A673 (cell line): ENCODE measurements at regions not wholly inside any gene's neighbourhood (a gene's known extent, or its start where the extent isn't known, plus 50 kb on each side); places are given as distances from the start of the nearest gene placed in this dataset.

Experiments used
- BruUV-seq: library from RNA; stranded (reverse); fragments of 400-500 nt; replicated peaks from 2 replicates; lab custom pipeline; 2021; lab: Mats Ljungman, UMichigan
- CTCF ChIA-PET: fragments of 300-600 bp; sonication (Branson Sonifier 250); formaldehyde crosslinking; loops from one replicate; lab custom pipeline; 2022; ENCODE audit warnings: antibody characterized with exemption; lab: Charles Lee
- POLR2A ChIA-PET: fragments of 300-600 bp; sonication (Branson Sonifier 250); formaldehyde crosslinking; loops from one replicate; lab custom pipeline; 2022; ENCODE audit warnings: antibody characterized with exemption; ENCODE audit not compliant: low non-redundant PET; lab: Charles Lee
- DNase-seq: peaks from one replicate; pipeline ENCODE4 v3.0.0-alpha.2; 2015; ENCODE audit warnings: low spot score
- H3K27ac ChIP-seq: fragments of 200-600 bp; sonication (generic); 2 replicates; pipeline ENCODE4 v1.5.1; 2016; ENCODE audit warnings: mixed run types, low read depth, mild to moderate bottlenecking, mixed read lengths, antibody characterized with exemption, low read length; ENCODE audit not compliant: poor library complexity, severe bottlenecking
- H3K27me3 ChIP-seq: fragments of 200-600 bp; sonication (generic); replicated peaks from 2 replicates; pipeline ENCODE4 v1.6.1; 2017; ENCODE audit warnings: mixed run types, low read depth, mild to moderate bottlenecking, mixed read lengths, antibody characterized with exemption, low read length; ENCODE audit not compliant: insufficient read depth, poor library complexity
- H3K36me3 ChIP-seq: fragments of 200-600 bp; sonication (generic); 2 replicates; pipeline ENCODE4 v1.6.1; 2016; ENCODE audit warnings: mixed run types, mild to moderate bottlenecking, mixed read lengths, antibody characterized with exemption, low read length; ENCODE audit not compliant: insufficient read depth, poor library complexity, severe bottlenecking
- H3K4me1 ChIP-seq: fragments of 200-600 bp; sonication (generic); 2 replicates; pipeline ENCODE4 v1.6.1; 2017; ENCODE audit warnings: mixed run types, mild to moderate bottlenecking, mixed read lengths, antibody characterized with exemption, low read length; ENCODE audit not compliant: insufficient read depth, poor library complexity, severe bottlenecking
- H3K4me3 ChIP-seq: fragments of 200-600 bp; sonication (generic); 2 replicates; pipeline ENCODE4 v1.5.1; 2016; ENCODE audit warnings: low read depth, mixed run types, mild to moderate bottlenecking, mixed read lengths, low read length; ENCODE audit not compliant: poor library complexity, severe bottlenecking
- H3K9me3 ChIP-seq: fragments of 200-600 bp; sonication (generic); 2 replicates; pipeline ENCODE4 v1.6.1; 2016; ENCODE audit warnings: mixed run types, low read depth, mild to moderate bottlenecking, mixed read lengths, antibody characterized with exemption, low read length; ENCODE audit not compliant: poor library complexity, severe bottlenecking
- CTCF ChIP-seq: fragments of 300-800, 200-600 bp; sonication (generic); conservative IDR thresholded peaks from 2 replicates; pipeline ENCODE4 v1.5.1; 2017; ENCODE audit warnings: low read depth, mild to moderate bottlenecking, antibody characterized with exemption, low read length, moderate library complexity, mixed read lengths
- EZH2 ChIP-seq: fragments of 200-600 bp; sonication (generic); IDR thresholded peaks from 2 replicates; pipeline ENCODE4 v1.6.1; 2017; ENCODE audit warnings: borderline replicate concordance, low read depth, mild to moderate bottlenecking, mixed read lengths, antibody characterized with exemption, low read length; ENCODE audit not compliant: poor library complexity, severe bottlenecking
- intact Hi-C: fragments of 100-400 bp; cut with micrococcal nuclease; formaldehyde crosslinking; loops from one replicate; pipeline ENCODE4 v1.10.0; 2022; ENCODE audit not compliant: unreplicated experiment

GRCh38 chr14:97353102-97353501 is 555.9 kb downstream of the VRK1 start:
- intact Hi-C loops: no loop called here
- no TSS peak for BruUV-seq
- no peak for TF ChIP-seq EZH2
- TF ChIP-seq CTCF: no peak
- ChIA-PET CTCF (no interaction called here), POLR2A (no interaction called here)
- H3K27me3 ChIP-seq: no peaks in the 10 kb centered on the region
- no peak overlapping the region for H3K4me3 ChIP-seq
- no peak for DNase-seq
- no peaks in the 10 kb centered on the region for H3K36me3 ChIP-seq
- H3K4me1 ChIP-seq: no peaks in the 10 kb centered on the region
- H3K27ac ChIP-seq: no peak overlapping the region
- no peaks in the 10 kb centered on the region for H3K9me3 ChIP-seq

- DNase-seq: no peak
- Histone ChIP-seq H3K4me1 (no peaks in the 10 kb centered on the region), H3K4me3 (no peak overlapping the region), H3K27ac (no peak overlapping the region), H3K36me3 (no peaks in the 10 kb centered on the region), H3K27me3 (no peaks in the 10 kb centered on the region), H3K9me3 (no peaks in the 10 kb centered on the region)
- ChIA-PET POLR2A (no interaction called here), CTCF (no interaction called here)
- TF ChIP-seq CTCF (no peak), EZH2 (no peak)
- intact Hi-C loops: no loop called here
- no TSS peak for BruUV-seq
Measured at GRCh38 chr14:97354119-97354722, 557.0 kb downstream of the VRK1 start.

GRCh38 chr14:97359341-97359740 is 562.2 kb downstream of the VRK1 start:
- no peaks in the 10 kb centered on the region for H3K9me3 ChIP-seq
- ChIA-PET POLR2A (no interaction called here), CTCF (no interaction called here)
- no peaks in the 10 kb centered on the region for H3K36me3 ChIP-seq
- no peak overlapping the region for H3K4me3 ChIP-seq
- H3K27ac ChIP-seq: no peak overlapping the region
- H3K4me1 ChIP-seq: no peaks in the 10 kb centered on the region
- TF ChIP-seq CTCF (no peak), EZH2 (no peak)
- H3K27me3 ChIP-seq: no peaks in the 10 kb centered on the region
- intact Hi-C loops: no loop called here
- no peak for DNase-seq
- BruUV-seq: no TSS peak
